Right renal pelvis (tissue), 4 donors: ENCODE measurements at regions not wholly inside any gene's neighbourhood (a gene's known extent, or its start where the extent isn't known, plus 50 kb on each side); places are given as distances from the start of the nearest gene placed in this dataset.
"Not testable (repeated sequence)": the region's sequence is repeated elsewhere in the genome, so short reads cannot be mapped to it uniquely, and the experiment has no call there.

ENCODE experiments used
- DNase-seq, 4 donors: peaks; one replicate each; pipeline ENCODE4 v3.0.0-alpha.2; 2013; ENCODE audit warnings: low read depth in 4 of 4, low spot score in 3 of 4, missing footprints in 1 of 4

- no peak for DNase-seq
Observed at GRCh38 chr18:30713299-30713698, 329.2 kb downstream of the DSC3 start.

- no peak for DNase-seq
Observed at GRCh38 chr18:30712383-30712782, 330.2 kb downstream of the DSC3 start.

DNA sequence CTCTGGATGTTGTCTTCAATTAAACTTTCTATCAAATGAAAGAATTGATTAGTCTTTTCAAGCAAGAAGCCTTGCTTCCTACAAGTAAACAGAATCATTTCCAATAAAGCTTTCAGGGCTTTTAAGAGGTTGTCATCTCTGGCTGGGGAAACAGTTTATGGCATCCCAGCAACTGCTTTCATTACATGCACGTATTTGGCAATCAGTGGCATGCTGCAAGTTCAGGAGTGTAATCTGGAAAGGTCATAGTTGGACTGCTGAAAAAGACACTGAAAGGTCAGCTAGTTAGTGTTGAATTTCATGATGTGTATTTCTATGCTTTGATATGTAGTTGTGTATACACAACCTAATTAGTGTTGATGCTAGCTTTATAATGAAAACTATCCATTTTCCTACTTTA is 332.9 kb downstream of the DSC3 start:
- no peak for DNase-seq

- no peak for DNase-seq
Observed at GRCh38 chr18:30705943-30706342, 336.6 kb downstream of the DSC3 start.

DNA sequence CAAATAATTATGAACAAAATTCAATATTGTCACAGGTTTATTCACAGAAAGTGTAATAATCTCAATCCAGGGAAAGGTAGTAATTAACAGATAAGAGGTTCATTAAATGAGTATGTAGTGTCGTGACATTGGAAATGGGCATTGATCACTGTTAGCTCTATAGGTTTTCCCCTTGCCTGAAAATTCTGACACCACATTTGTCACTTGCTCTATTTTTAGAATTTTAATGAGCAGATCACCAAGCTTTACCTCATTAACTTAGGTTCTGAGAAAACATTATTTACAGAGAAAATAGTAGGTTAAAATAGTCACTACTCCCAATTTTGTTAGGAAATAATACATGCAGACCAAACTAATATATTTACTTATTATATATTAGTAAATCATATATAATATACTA is 344.0 kb downstream of the DSC3 start:
- DNase-seq, result no peak

DNA sequence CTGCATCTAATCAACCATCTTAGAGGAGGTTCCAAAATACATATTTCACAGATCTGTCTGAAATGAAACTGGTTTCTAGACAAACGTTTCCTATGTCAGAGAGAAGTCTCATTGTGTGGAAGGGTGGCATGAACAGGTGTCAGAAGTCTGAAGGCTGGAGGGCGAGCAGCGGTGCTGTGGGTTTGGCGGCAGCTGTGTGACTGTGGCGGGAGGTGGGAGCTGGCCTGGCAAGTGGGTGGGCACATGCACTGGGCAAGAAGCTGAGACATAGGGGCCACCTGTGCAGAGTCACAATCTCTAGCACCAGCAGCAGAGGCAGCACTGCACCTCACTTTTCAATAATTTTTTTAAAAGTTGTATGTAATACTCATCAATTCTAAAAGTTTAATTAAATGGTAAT is 346.3 kb downstream of the DSC3 start:
- DNase-seq, result no peak

DNA sequence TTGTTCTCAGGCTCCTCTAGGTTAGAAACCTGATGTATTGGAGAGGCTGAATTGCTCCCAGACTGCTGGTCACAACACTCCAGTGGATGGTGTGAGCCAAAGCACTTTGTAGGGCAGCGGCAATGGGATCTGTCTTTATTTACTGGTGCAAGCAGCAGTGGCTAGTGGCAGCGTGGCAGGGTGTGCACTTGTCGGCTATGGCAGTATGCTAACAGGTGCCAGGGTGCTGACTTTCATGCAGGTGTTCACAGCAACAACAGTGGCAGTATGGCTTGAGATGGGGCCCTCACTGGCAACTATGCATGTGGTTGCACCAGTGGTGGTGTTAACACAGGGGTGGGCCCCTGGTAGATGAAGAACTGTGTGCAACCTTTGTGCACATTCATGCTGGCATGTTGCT is 347.8 kb downstream of the DSC3 start:
- DNase-seq, result no peak

- no peak for DNase-seq
Observed at GRCh38 chr18:30689216-30689615, 353.3 kb downstream of the DSC3 start.

- DNase-seq, result no peak
Observed at GRCh38 chr18:30687501-30687900, 355.0 kb downstream of the DSC3 start.

- no peak for DNase-seq
Observed at GRCh38 chr18:30684825-30685481, 357.6 kb downstream of the DSC3 start.

GRCh38 chr18:30683836-30684235 is 358.7 kb downstream of the DSC3 start:
- DNase-seq, result no peak

- DNase-seq, result no peak
Observed at GRCh38 chr18:30682672-30683071, 359.9 kb downstream of the DSC3 start.

DNA sequence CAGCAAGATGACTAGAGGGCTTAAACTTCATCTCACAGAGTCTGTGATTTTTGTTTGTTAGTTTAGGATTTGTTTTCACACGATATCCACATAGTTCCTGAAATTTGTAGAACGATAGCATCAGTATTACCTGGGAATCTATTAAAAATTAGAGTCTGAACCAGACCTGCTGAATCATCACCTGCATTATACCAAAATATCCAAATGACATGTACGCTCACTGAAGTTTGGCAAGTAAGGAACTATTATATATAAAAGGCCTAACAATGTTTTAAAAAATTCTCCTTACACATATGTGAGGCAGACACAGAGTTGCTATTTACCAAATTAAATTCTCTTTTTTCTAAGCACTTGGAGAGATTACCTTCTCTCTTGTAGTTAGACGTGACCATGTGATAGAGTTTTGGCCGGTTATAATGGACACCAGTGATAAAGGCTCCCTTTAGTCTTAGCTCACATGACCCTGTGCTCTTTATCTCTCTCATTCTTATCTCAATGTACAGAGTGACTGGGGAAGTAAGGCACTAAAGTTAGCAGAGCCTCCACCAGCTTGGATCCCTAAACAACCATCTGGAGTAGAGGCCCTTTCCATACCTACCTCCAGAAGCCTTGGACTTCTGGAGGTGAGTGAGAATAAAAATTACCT is 363.1 kb downstream of the DSC3 start:
- DNase-seq, result no peak

- not testable (repeated sequence) for DNase-seq
Observed at GRCh38 chr18:30677813-30678212, 364.7 kb downstream of the DSC3 start.

DNA sequence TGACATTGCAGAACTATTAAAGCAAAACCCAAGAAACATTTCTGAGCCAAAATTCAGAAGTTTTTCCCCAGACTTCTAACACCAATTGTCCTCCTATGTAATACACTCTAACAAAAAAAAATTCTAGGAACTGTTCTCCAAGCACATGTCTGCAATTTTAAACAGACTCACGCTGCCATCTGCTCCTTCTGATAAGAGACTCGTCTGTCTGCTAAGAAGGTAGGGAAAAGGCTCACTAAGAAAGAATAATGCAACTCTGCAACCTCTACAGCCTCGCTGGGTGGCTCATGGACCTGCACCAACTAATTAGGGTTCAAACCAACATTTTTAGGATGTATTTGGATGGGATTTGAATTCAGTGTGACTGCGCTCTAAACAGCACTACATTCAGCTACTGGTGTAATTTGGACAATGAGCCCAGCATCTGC is 366.5 kb downstream of the DSC3 start:
- DNase-seq, result no peak

DNA sequence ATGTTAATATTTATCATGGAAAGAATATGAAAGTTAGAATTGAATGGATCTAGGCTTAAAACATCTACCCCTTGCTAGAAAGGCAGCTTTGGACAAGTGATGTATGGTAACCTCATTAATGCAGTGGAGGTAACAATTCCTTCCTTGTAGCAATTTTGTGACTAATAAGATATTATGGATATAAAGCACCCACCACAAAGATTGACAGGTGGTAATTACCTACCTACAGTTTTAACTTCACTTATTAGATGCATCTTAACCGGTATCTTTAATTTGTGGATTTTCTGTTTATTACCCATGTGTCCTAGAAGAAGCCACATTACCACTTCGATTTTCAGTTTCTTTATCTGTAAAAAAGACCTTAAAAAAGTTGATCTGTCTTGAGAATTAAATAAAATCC is 367.0 kb downstream of the DSC3 start:
- DNase-seq, result no peak

- DNase-seq, result no peak
Observed at GRCh38 chr18:30675072-30675471, 367.5 kb downstream of the DSC3 start.

- DNase-seq, result no peak
Observed at GRCh38 chr18:30674596-30674995, 367.9 kb downstream of the DSC3 start.

- not testable (repeated sequence) for DNase-seq
Observed at GRCh38 chr18:30672439-30672838, 370.1 kb downstream of the DSC3 start.

GRCh38 chr18:30658306-30658705 is 384.2 kb downstream of the DSC3 start:
- no peak for DNase-seq

GRCh38 chr18:30652387-30652786 is 390.2 kb downstream of the DSC3 start:
- DNase-seq, result no peak

GRCh38 chr18:30650499-30650898 is 392.0 kb downstream of the DSC3 start:
- no peak for DNase-seq

DNA sequence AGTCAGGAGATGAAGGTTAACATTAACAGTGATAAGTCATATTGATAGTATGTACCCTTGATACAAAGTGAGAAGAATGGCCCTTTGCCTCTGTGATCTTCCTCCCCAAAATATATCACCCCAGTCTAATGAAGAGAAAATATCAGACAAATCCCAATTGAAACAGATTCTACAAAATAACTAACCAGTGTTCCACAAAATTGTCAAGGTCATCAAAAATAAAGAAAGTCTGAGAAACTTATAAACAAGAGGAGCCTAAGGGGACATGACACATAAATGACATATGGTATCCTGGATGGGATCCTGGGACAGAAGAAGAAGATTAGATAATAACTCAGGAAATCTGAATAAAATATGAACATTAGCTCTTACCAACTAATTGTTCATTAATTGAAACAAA is 398.4 kb downstream of the DSC3 start:
- DNase-seq, result no peak
